Endothelial cell (in vitro differentiated cells): ENCODE measurements at regions not wholly inside any gene's neighbourhood (a gene's known extent, or its start where the extent isn't known, plus 50 kb on each side); places are given as distances from the start of the nearest gene placed in this dataset.

Experiments
- DNase-seq: peaks from one replicate; pipeline ENCODE4 v3.0.0; 2021; ENCODE audit warnings: low spot score
- H3K27ac Mint-ChIP-seq: one replicate; pipeline ENCODE4 v1.8.0; 2021; ENCODE audit warnings: mixed read lengths, inconsistent platforms; ENCODE audit not compliant: unreplicated experiment
- H3K27me3 Mint-ChIP-seq: one replicate; pipeline ENCODE4 v1.8.0; 2021; ENCODE audit warnings: mild to moderate bottlenecking, moderate library complexity, mixed read lengths, inconsistent platforms; ENCODE audit not compliant: unreplicated experiment
- H3K36me3 Mint-ChIP-seq: one replicate; pipeline ENCODE4 v1.8.0; 2021; ENCODE audit warnings: mild to moderate bottlenecking, low read depth, mixed read lengths, inconsistent platforms; ENCODE audit not compliant: unreplicated experiment
- H3K4me1 Mint-ChIP-seq: one replicate; pipeline ENCODE4 v1.8.0; 2021; ENCODE audit warnings: mild to moderate bottlenecking, mixed read lengths, inconsistent platforms; ENCODE audit not compliant: unreplicated experiment
- H3K4me3 Mint-ChIP-seq: one replicate; pipeline ENCODE4 v1.8.0; 2021; ENCODE audit warnings: mild to moderate bottlenecking, mixed read lengths, inconsistent platforms; ENCODE audit not compliant: unreplicated experiment
- H3K9me3 Mint-ChIP-seq: one replicate; pipeline ENCODE4 v1.8.0; 2021; ENCODE audit warnings: mixed read lengths, inconsistent platforms; ENCODE audit not compliant: unreplicated experiment
- CTCF ChIP-seq: fragments of 200-600 bp; sonication (generic); IDR thresholded peaks from one replicate; pipeline ENCODE4 v1.5.0; 2021; ENCODE audit warnings: antibody characterized with exemption; ENCODE audit not compliant: unreplicated experiment

DNA sequence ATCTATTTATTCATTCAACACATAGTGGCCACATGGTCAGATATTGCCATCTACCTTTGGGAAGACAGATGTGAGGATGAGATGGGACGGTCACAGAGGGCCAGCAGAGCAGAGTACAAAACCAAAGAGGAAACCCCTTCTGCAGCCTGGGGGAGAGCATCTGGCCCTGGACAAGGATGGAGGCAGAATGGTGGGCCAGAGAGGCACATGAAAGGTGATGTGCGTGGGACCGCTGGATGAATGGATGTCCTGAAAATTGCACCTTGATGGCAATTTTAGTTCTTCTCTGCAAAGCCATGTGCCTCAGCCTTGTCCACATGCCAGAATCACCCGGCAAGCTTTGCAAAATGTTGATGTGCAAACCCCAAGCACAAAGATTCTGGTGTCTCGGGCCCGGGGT, 77.4 kb upstream of the CD93 start:
- Mint-ChIP-seq H3K9me3 (no peaks in the 10 kb centered on the region), H3K27ac (no peak overlapping the region), H3K36me3 (no peaks in the 10 kb centered on the region), H3K4me1 (peaks cover 37% of the 10 kb centered on the region), H3K27me3 (peaks cover 7% of the 10 kb centered on the region), H3K4me3 (no peak overlapping the region)
- peak; percentile 1 for DNase-seq
- TF ChIP-seq CTCF: no peak

GRCh38 chr20:23162887-23163286, 76.8 kb upstream of the CD93 start:
- TF ChIP-seq CTCF: no peak
- DNase-seq: no peak
- no peak overlapping the region for H3K27ac Mint-ChIP-seq
- peaks cover 43% of the 10 kb centered on the region for H3K4me1 Mint-ChIP-seq
- peaks cover 7% of the 10 kb centered on the region for H3K27me3 Mint-ChIP-seq
- H3K36me3 Mint-ChIP-seq: no peaks in the 10 kb centered on the region
- H3K9me3 Mint-ChIP-seq: no peaks in the 10 kb centered on the region
- no peak overlapping the region for H3K4me3 Mint-ChIP-seq

GRCh38 chr20:23161968-23162696, 76.0 kb upstream of the CD93 start:
- no peaks in the 10 kb centered on the region for H3K9me3 Mint-ChIP-seq
- peaks cover 43% of the 10 kb centered on the region for H3K4me1 Mint-ChIP-seq
- H3K36me3 Mint-ChIP-seq: no peaks in the 10 kb centered on the region
- no peak overlapping the region for H3K4me3 Mint-ChIP-seq
- no peak for TF ChIP-seq CTCF
- no peak overlapping the region for H3K27ac Mint-ChIP-seq
- peaks cover 7% of the 10 kb centered on the region for H3K27me3 Mint-ChIP-seq
- no peak for DNase-seq

GRCh38 chr20:23161244-23161891, 75.2 kb upstream of the CD93 start:
- Mint-ChIP-seq H3K4me1 (peaks cover 45% of the 10 kb centered on the region), H3K27ac (no peak overlapping the region)

More at GRCh38 chr20:23161244-23161891, 75.2 kb upstream of the CD93 start:
- no peak for DNase-seq
- Mint-ChIP-seq H3K36me3 (peaks cover 2% of the 10 kb centered on the region), H3K9me3 (no peaks in the 10 kb centered on the region), H3K4me3 (no peak overlapping the region), H3K27me3 (peaks cover 5% of the 10 kb centered on the region)
- TF ChIP-seq CTCF: no peak
